AG04450 (cell line): ENCODE measurements at regions not wholly inside any gene's neighbourhood (a gene's known extent, or its start where the extent isn't known, plus 50 kb on each side); places are given as distances from the start of the nearest gene placed in this dataset.

Experiments used
- CTCF ChIA-PET: fragments of 300-600, 350-600 bp; formaldehyde crosslinking; extraction: SDS; loops from one replicate; lab custom pipeline; 2022; ENCODE audit warnings: antibody characterized with exemption, inconsistent platforms; lab: Charles Lee
- POLR2A ChIA-PET: fragments of 350-600 bp; formaldehyde crosslinking; extraction: SDS; loops from one replicate; lab custom pipeline; 2021; ENCODE audit warnings: antibody characterized with exemption, inconsistent platforms; lab: Yijun Ruan, JAX
- DNase-seq: peaks from one replicate; pipeline ENCODE4 v3.0.0-alpha.2; 2011; ENCODE audit warnings: low read depth, low spot score
- H3K27ac ChIP-seq: one replicate; pipeline ENCODE4 v1.5.1; 2012; ENCODE audit warnings: low read depth, low read length, control low read depth
- H3K27me3 ChIP-seq: one replicate; pipeline ENCODE4 v1.6.0; 2012; ENCODE audit warnings: low read length; ENCODE audit not compliant: control insufficient read depth, insufficient read depth
- H3K4me3 ChIP-seq: 2 replicates; pipeline ENCODE4 v1.5.1; 2011; ENCODE audit warnings: mild to moderate bottlenecking, low read depth, low read length, control low read depth
- H3K9me3 ChIP-seq: 2 replicates; pipeline ENCODE4 v1.5.1; 2012; ENCODE audit warnings: low read length; ENCODE audit not compliant: control insufficient read depth, insufficient read depth
- CTCF ChIP-seq: IDR thresholded peaks from 2 replicates; pipeline ENCODE4 v1.5.1; 2011; ENCODE audit warnings: low read depth, low read length, control low read depth, inconsistent platforms

GRCh38 chr9:28082671-28083070 lies 509.4 kb upstream of the C9orf72 start:
- Histone ChIP-seq H3K27ac (no peak overlapping the region), H3K27me3 (no peaks in the 10 kb centered on the region), H3K9me3 (no peaks in the 10 kb centered on the region), H3K4me3 (no peak overlapping the region)
- POLR2A ChIA-PET, result no interaction called here
- no peak for DNase-seq
- CTCF ChIA-PET, result no interaction called here
- no peak for TF ChIP-seq CTCF

- Histone ChIP-seq H3K27ac (no peak overlapping the region), H3K27me3 (no peaks in the 10 kb centered on the region), H3K9me3 (no peaks in the 10 kb centered on the region), H3K4me3 (no peak overlapping the region)
- no peak for TF ChIP-seq CTCF
- no peak for DNase-seq
- POLR2A ChIA-PET, result no interaction called here
- CTCF ChIA-PET, result interaction anchor here (1.0 kb wide), 1 partner anchor 14 kb away, joined by 4 read pairs; no protein-coding TSS in a partner anchor
These were observed 513.6 kb upstream of the C9orf72 start for GRCh38 chr9:28086881-28087280.

- TF ChIP-seq CTCF, result no peak
- ChIA-PET CTCF (no interaction called here), POLR2A (no interaction called here)
- no peak for DNase-seq
- Histone ChIP-seq H3K27me3 (no peaks in the 10 kb centered on the region), H3K4me3 (no peak overlapping the region), H3K27ac (no peak overlapping the region), H3K9me3 (no peaks in the 10 kb centered on the region)
These were observed 520.0 kb upstream of the C9orf72 start for GRCh38 chr9:28092981-28093936.

DNA sequence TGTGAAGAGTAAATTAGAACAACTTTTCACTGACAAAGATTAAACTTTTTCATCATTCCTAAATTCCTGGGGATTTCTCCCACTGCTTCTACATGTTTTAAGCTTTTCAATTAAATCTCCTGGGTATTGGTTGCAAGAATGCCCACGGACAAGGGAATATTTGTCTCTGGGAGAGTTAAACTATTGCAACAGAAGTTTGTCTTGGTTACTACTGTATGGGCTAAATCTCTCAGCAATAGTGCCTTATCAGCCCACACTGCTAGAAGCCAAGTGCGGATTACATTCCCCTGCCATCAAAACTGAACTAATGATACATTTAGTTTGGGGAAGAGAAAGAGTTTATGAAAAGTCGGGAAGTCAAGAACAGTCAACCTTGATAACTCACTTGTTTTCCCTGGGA lies 528.2 kb upstream of the C9orf72 start:
- Histone ChIP-seq H3K27me3 (no peaks in the 10 kb centered on the region), H3K4me3 (no peak overlapping the region), H3K9me3 (no peaks in the 10 kb centered on the region), H3K27ac (no peak overlapping the region)
- DNase-seq, result no peak
- POLR2A ChIA-PET, result no interaction called here
- no peak for TF ChIP-seq CTCF
- CTCF ChIA-PET, result no interaction called here

- CTCF ChIA-PET, result no interaction called here
- Histone ChIP-seq H3K27me3 (no peaks in the 10 kb centered on the region), H3K27ac (no peak overlapping the region)
These were observed 531.7 kb upstream of the C9orf72 start for GRCh38 chr9:28105001-28105400.

More at GRCh38 chr9:28105001-28105400, 531.7 kb upstream of the C9orf72 start:
- POLR2A ChIA-PET, result no interaction called here
- no peaks in the 10 kb centered on the region for H3K9me3 ChIP-seq
- H3K4me3 ChIP-seq, result no peak overlapping the region
- TF ChIP-seq CTCF, result no peak
- DNase-seq, result no peak
